HK-2 (cell line): ENCODE measurements at regions not wholly inside any gene's neighbourhood (a gene's known extent, or its start where the extent isn't known, plus 50 kb on each side); places are given as distances from the start of the nearest gene placed in this dataset.
"Not testable (repeated sequence)": the region's sequence is repeated elsewhere in the genome, so short reads cannot be mapped to it uniquely, and the experiment has no call there.

Experiments used
- DNase-seq: peaks from one replicate; pipeline ENCODE4 v3.0.0-alpha.2; 2018; ENCODE audit not compliant: unreplicated experiment

- DNase-seq, result not testable (repeated sequence)
Measured at GRCh38 chr2:111574803-111575202, 309.2 kb downstream of the ANAPC1 start.

- DNase-seq, result not testable (repeated sequence)
Measured at GRCh38 chr2:111577154-111577885, 306.7 kb downstream of the ANAPC1 start.

- DNase-seq, result not testable (repeated sequence)
Measured at GRCh38 chr2:111579500-111580134, 304.4 kb downstream of the ANAPC1 start.

GRCh38 chr2:111580616-111581015 lies 303.4 kb downstream of the ANAPC1 start:
- DNase-seq, result not testable (repeated sequence)

- not testable (repeated sequence) for DNase-seq
Measured at GRCh38 chr2:111582090-111582489, 301.9 kb downstream of the ANAPC1 start.

GRCh38 chr2:111583480-111583879 lies 300.5 kb downstream of the ANAPC1 start:
- not testable (repeated sequence) for DNase-seq

- not testable (repeated sequence) for DNase-seq
Measured at GRCh38 chr2:111584540-111584939, 299.5 kb downstream of the ANAPC1 start.

- DNase-seq, result not testable (repeated sequence)
Measured at GRCh38 chr2:111584950-111585349, 299.0 kb downstream of the ANAPC1 start.

GRCh38 chr2:111586014-111586413 lies 298.0 kb downstream of the ANAPC1 start:
- not testable (repeated sequence) for DNase-seq

GRCh38 chr2:111595072-111595471 lies 288.9 kb downstream of the ANAPC1 start:
- DNase-seq, result not testable (repeated sequence)

- DNase-seq, result not testable (repeated sequence)
Measured at GRCh38 chr2:111596808-111597705, 286.9 kb downstream of the ANAPC1 start.

- not testable (repeated sequence) for DNase-seq
Measured at GRCh38 chr2:111598944-111599343, 285.0 kb downstream of the ANAPC1 start.

- not testable (repeated sequence) for DNase-seq
Measured at GRCh38 chr2:111602259-111602658, 281.7 kb downstream of the ANAPC1 start.

- DNase-seq, result not testable (repeated sequence)
Measured at GRCh38 chr2:111605798-111606197, 278.2 kb downstream of the ANAPC1 start.

- not testable (repeated sequence) for DNase-seq
Measured at GRCh38 chr2:111606632-111607031, 277.4 kb downstream of the ANAPC1 start.

- not testable (repeated sequence) for DNase-seq
Measured at GRCh38 chr2:111609146-111609844, 274.7 kb downstream of the ANAPC1 start.

GRCh38 chr2:111610035-111610434 lies 274.0 kb downstream of the ANAPC1 start:
- DNase-seq, result not testable (repeated sequence)

- DNase-seq, result no peak
Measured at GRCh38 chr2:111616651-111617218, 267.3 kb downstream of the ANAPC1 start.

- DNase-seq, result peak; percentile 9
Measured at GRCh38 chr2:111617299-111618225, 266.4 kb downstream of the ANAPC1 start.
